SK-N-SH (cell line): ENCODE measurements at regions not wholly inside any gene's neighbourhood (a gene's known extent, or its start where the extent isn't known, plus 50 kb on each side); places are given as distances from the start of the nearest gene placed in this dataset.

Experiments
- CTCF ChIA-PET: fragments of 300-600, 350-600 bp; formaldehyde crosslinking; extraction: SDS; loops from one replicate; lab custom pipeline; 2021; lab: Yijun Ruan, JAX
- POLR2A ChIA-PET: fragments of 350-600 bp; sonication (Branson Sonifier 250); formaldehyde crosslinking; extraction: SDS; loops from one replicate; lab custom pipeline; 2020; ENCODE audit warnings: antibody characterized with exemption, inconsistent platforms; lab: Yijun Ruan, JAX
- DNase-seq: peaks from one replicate; pipeline ENCODE4 v3.0.0; 2012
- H2AFZ ChIP-seq: fragments of 200-600 bp; sonication (generic); 2 replicates; pipeline ENCODE4 v1.8.1; 2016; ENCODE audit warnings: antibody characterized with exemption, mild to moderate bottlenecking, low read depth
- H3F3A ChIP-seq: fragments of 200-600 bp; sonication (generic); replicated peaks from 2 replicates; pipeline ENCODE3; 2016; ENCODE audit warnings: antibody characterized with exemption, mild to moderate bottlenecking; ENCODE audit not compliant: insufficient read depth
- H3K27ac ChIP-seq, 2 experiments: fragments of 200-500 bp in 1 of 2; fragments of 200-600 bp in 1 of 2; sonication (Bioruptor generic) in 1 of 2; sonication (generic), shearing (Covaris generic) in 1 of 2; 2 replicates each; pipeline versions ENCODE4 v1.5.1 to v1.6.1; 2014 to 2016; ENCODE audit warnings: low read depth in 2 of 2, inconsistent platforms in 1 of 2, low read length in 1 of 2, mild to moderate bottlenecking in 1 of 2, mixed read lengths in 1 of 2
- H3K27me3 ChIP-seq: fragments of 200-600 bp; sonication (generic), shearing (Covaris generic); 2 replicates; pipeline ENCODE4 v1.6.1; 2016; ENCODE audit warnings: mixed run types; ENCODE audit not compliant: insufficient read depth
- H3K36me3 ChIP-seq, 2 experiments: fragments of 200-500 bp in 1 of 2; fragments of 200-600 bp in 1 of 2; sonication (Bioruptor generic) in 1 of 2; sonication (generic) in 1 of 2; replicated peaks in 1 of 2; 2 replicates each; pipeline versions ENCODE3 to v1.5.1; 2014 to 2016; ENCODE audit warnings: low read length in 1 of 2, mild to moderate bottlenecking in 1 of 2; ENCODE audit not compliant: insufficient read depth in 2 of 2, control insufficient read depth in 1 of 2
- H3K4me1 ChIP-seq, 2 experiments: fragments of 200-500 bp in 1 of 2; fragments of 200-600 bp in 1 of 2; sonication (Bioruptor generic) in 1 of 2; sonication (generic), shearing (Covaris generic) in 1 of 2; 2 replicates each; pipeline versions ENCODE4 v1.5.1 to v1.6.1; 2014 to 2016; ENCODE audit warnings: low read depth in 1 of 2, low read length in 1 of 2, mixed run types in 1 of 2; ENCODE audit not compliant: insufficient read depth in 2 of 2, control insufficient read depth in 1 of 2
- H3K4me2 ChIP-seq: fragments of 200-600 bp; sonication (generic), shearing (Covaris generic); 2 replicates; pipeline ENCODE4 v1.6.1; 2017; ENCODE audit warnings: mixed run types
- H3K4me3 ChIP-seq, 2 experiments: fragments of 200-500 bp in 1 of 2; fragments of 200-600 bp in 1 of 2; sonication (Bioruptor generic) in 1 of 2; sonication (generic), shearing (Covaris generic) in 1 of 2; 2 replicates each; pipeline versions ENCODE4 v1.5.1 to v1.8.1; 2014 to 2016; ENCODE audit warnings: low read depth in 2 of 2, inconsistent platforms in 1 of 2, low read length in 1 of 2, mild to moderate bottlenecking in 1 of 2, mixed read lengths in 1 of 2, moderate library complexity in 1 of 2
- H3K79me2 ChIP-seq: fragments of 200-600 bp; sonication (generic); 2 replicates; pipeline ENCODE4 v1.8.1; 2017; ENCODE audit warnings: mild to moderate bottlenecking; ENCODE audit not compliant: insufficient read depth
- H3K9ac ChIP-seq: fragments of 200-600 bp; sonication (generic); 2 replicates; pipeline ENCODE4 v1.6.1; 2017; ENCODE audit warnings: mixed run types
- H3K9me2 ChIP-seq: fragments of 200-600 bp; sonication (generic); 2 replicates; pipeline ENCODE4 v1.6.1; 2017; ENCODE audit warnings: mixed run types
- H3K9me3 ChIP-seq: fragments of 200-600 bp; sonication (generic); 2 replicates; pipeline ENCODE4 v1.6.1; 2017; ENCODE audit warnings: mixed run types, mild to moderate bottlenecking, moderate library complexity
- H4K20me1 ChIP-seq: fragments of 200-600 bp; sonication (generic); 2 replicates; pipeline ENCODE4 v1.6.1; 2017; ENCODE audit warnings: mild to moderate bottlenecking, mixed run types; ENCODE audit not compliant: insufficient read depth
- ELF1 ChIP-seq: IDR thresholded peaks from 2 replicates; pipeline ENCODE4 v1.4.0; 2012
- FOXM1 ChIP-seq: IDR thresholded peaks from 2 replicates; pipeline ENCODE4 v1.4.0; 2012; ENCODE audit warnings: low read depth, mild to moderate bottlenecking
- GATA2 ChIP-seq: sonication (generic); formaldehyde crosslinking; IDR thresholded peaks from 2 replicates; pipeline ENCODE4 v1.5.0; 2020; ENCODE audit warnings: mild to moderate bottlenecking, missing genetic modification reagents
- MEF2A ChIP-seq: IDR thresholded peaks from 2 replicates; pipeline ENCODE4 v1.4.0; 2012; ENCODE audit warnings: low read depth, borderline replicate concordance
- MXI1 ChIP-seq: IDR thresholded peaks from 2 replicates; pipeline ENCODE4 v1.6.1; 2012; ENCODE audit warnings: mild to moderate bottlenecking, low read depth, low read length, improper control_type of control experiment
- RXRA ChIP-seq: IDR thresholded peaks from 2 replicates; pipeline ENCODE4 v1.4.0; 2012; ENCODE audit warnings: low read depth, mild to moderate bottlenecking, borderline replicate concordance
- SMC3 ChIP-seq: IDR thresholded peaks from 2 replicates; pipeline ENCODE4 v1.6.1; 2012; ENCODE audit warnings: low read depth, low read length, improper control_type of control experiment
- TEAD4 ChIP-seq: IDR thresholded peaks from 2 replicates; pipeline ENCODE4 v1.4.0; 2012; ENCODE audit warnings: mild to moderate bottlenecking, borderline replicate concordance; ENCODE audit not compliant: insufficient read depth
- WGBS: methylation state at CpG from one replicate; pipeline ENCODE4 v1.1.6; 2017; ENCODE audit warnings: low lambda C conversion rate; 5-methylcytosine and 5-hydroxymethylcytosine counted together
- TF ChIP-seq, protein P1 (sequence below): fragments of 150-350 bp; IDR thresholded peaks from 2 replicates; pipeline ENCODE4 v1.6.1; 2016; ENCODE audit warnings: mild to moderate bottlenecking, low read depth, low read length
- TF ChIP-seq, protein P2 (sequence below): IDR thresholded peaks from 2 replicates; pipeline ENCODE4 v1.4.0; 2012; ENCODE audit warnings: low read depth, borderline replicate concordance
- TF ChIP-seq, protein P3 (sequence below): IDR thresholded peaks from 2 replicates; pipeline ENCODE4; 2012
- TF ChIP-seq, protein P4 (sequence below): fragments of 150-350 bp; IDR thresholded peaks from 2 replicates; pipeline ENCODE4 v1.6.1; 2017; ENCODE audit warnings: antibody characterized with exemption, low read length, low read depth, borderline replicate concordance

DNA sequence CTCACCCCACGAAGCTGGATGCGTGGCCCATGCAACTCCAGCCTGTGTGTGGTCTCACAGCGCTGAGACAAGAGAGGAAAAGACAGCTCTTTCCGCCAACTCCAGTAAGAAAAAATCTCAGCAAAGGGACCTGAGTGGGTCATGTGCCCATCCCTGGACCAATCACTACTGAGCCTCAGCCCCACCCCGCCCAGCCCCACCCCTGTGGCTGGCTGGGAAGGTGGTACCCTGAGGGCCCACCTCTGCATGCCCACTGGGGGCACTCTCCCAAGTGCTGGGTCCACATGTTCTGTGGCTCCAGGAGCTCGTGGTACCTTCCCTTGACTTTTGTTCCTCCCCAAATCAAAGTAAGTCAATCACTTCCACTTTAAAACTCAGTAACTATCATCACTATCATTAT lies 105.1 kb upstream of the SMIM23 start:
- no peak overlapping the region for H3K4me2 ChIP-seq
- no peaks in the 10 kb centered on the region for H3K36me3 ChIP-seq
- TF ChIP-seq MXI1 (no peak), SMC3 (no peak), RXRA (no peak), GATA2 (CRISPR knock-in tag) (no peak)
- TF ChIP-seq, protein P1, sequence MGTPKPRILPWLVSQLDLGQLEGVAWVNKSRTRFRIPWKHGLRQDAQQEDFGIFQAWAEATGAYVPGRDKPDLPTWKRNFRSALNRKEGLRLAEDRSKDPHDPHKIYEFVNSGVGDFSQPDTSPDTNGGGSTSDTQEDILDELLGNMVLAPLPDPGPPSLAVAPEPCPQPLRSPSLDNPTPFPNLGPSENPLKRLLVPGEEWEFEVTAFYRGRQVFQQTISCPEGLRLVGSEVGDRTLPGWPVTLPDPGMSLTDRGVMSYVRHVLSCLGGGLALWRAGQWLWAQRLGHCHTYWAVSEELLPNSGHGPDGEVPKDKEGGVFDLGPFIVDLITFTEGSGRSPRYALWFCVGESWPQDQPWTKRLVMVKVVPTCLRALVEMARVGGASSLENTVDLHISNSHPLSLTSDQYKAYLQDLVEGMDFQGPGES = no peak
- TF ChIP-seq, protein P2, sequence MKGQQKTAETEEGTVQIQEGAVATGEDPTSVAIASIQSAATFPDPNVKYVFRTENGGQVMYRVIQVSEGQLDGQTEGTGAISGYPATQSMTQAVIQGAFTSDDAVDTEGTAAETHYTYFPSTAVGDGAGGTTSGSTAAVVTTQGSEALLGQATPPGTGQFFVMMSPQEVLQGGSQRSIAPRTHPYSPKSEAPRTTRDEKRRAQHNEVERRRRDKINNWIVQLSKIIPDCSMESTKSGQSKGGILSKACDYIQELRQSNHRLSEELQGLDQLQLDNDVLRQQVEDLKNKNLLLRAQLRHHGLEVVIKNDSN = no peak
- TF ChIP-seq, protein P3, sequence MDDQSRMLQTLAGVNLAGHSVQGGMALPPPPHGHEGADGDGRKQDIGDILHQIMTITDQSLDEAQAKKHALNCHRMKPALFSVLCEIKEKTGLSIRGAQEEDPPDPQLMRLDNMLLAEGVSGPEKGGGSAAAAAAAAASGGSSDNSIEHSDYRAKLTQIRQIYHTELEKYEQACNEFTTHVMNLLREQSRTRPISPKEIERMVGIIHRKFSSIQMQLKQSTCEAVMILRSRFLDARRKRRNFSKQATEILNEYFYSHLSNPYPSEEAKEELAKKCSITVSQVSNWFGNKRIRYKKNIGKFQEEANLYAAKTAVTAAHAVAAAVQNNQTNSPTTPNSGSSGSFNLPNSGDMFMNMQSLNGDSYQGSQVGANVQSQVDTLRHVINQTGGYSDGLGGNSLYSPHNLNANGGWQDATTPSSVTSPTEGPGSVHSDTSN = no peak
- TF ChIP-seq, protein P4, sequence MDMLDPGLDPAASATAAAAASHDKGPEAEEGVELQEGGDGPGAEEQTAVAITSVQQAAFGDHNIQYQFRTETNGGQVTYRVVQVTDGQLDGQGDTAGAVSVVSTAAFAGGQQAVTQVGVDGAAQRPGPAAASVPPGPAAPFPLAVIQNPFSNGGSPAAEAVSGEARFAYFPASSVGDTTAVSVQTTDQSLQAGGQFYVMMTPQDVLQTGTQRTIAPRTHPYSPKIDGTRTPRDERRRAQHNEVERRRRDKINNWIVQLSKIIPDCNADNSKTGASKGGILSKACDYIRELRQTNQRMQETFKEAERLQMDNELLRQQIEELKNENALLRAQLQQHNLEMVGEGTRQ = no peak
- TF ChIP-seq, all 33 proteins: peak for 0
- DNase-seq = no peak
- 72% methylated on average over 5 of the region's 6 CpGs for WGBS
- Histone ChIP-seq H3K79me2 (no peaks in the 10 kb centered on the region), H3K4me1 (peaks cover 0 to 4% of the 10 kb centered on the region in 2 experiments; a peak in 2 of 4 replicates), H3K27me3 (no peaks in the 10 kb centered on the region; the same call in 1 of the 2 replicates), H3F3A (no peaks in the 10 kb centered on the region), H3K27ac (no peak overlapping the region), H3K9me3 (no peaks in the 10 kb centered on the region), H4K20me1 (no peaks in the 10 kb centered on the region), H3K4me3 (no peak overlapping the region), H2AFZ (no peak overlapping the region), H3K9me2 (no peaks in the 10 kb centered on the region), H3K9ac (no peak overlapping the region)
- CTCF ChIA-PET = no interaction called here
- POLR2A ChIA-PET = no interaction called here

DNA sequence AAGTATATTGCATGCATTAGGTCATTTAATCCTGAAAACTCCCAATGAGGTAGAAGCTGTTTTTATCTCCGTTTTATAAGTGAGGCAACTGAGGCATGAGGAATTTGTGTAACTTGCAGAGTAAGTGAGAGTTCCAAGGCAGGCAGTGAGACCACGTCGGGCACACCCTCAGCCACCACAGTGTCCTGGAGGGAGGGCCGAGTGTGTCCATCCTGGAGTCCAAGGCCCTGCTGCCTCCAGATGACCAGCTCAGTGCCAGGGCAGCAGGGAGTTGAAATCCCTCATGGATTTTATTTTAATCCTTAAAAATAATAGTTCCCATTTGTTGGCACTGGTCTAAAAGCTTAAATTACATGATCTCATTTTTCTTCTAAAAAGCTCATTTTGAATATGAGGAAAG lies 104.6 kb upstream of the SMIM23 start:
- no peak overlapping the region for H3K4me3 ChIP-seq
- H3K4me2 ChIP-seq = no peak overlapping the region
- H3K4me1 ChIP-seq = peaks cover 0 to 4% of the 10 kb centered on the region in 2 experiments; a peak in 1 of 4 replicates
- TF ChIP-seq MEF2A (no peak), FOXM1 (no peak), TEAD4 (no peak), ELF1 (no peak)
- TF ChIP-seq, protein P1 = no peak
- no peaks in the 10 kb centered on the region for H3F3A ChIP-seq
- no peaks in the 10 kb centered on the region for H3K36me3 ChIP-seq
- no peaks in the 10 kb centered on the region for H3K79me2 ChIP-seq
- no peak overlapping the region for H3K9ac ChIP-seq
- no peak overlapping the region for H2AFZ ChIP-seq
- H3K9me3 ChIP-seq = no peaks in the 10 kb centered on the region
- H3K27me3 ChIP-seq = no peaks in the 10 kb centered on the region; the same call in 1 of the 2 replicates
- H3K9me2 ChIP-seq = no peaks in the 10 kb centered on the region
- no peaks in the 10 kb centered on the region for H4K20me1 ChIP-seq
- H3K27ac ChIP-seq = no peak overlapping the region
- ChIA-PET POLR2A (no interaction called here), CTCF (no interaction called here)
- no peak for DNase-seq
- 58% methylated on average over 4 of the region's 4 CpGs for WGBS
